ENCODE measurements at regions not wholly inside any gene's neighbourhood (a gene's known extent, or its start where the extent isn't known, plus 50 kb on each side); places are given as distances from the start of the nearest gene placed in this dataset.

GRCh38 chr13:82088781-82089180 is 1747.9 kb upstream of the SPRY2 start:
- TF ChIP-seq CTCF (IDR thresholded peaks at IDR 0.05): no peak
- TF ChIP-seq EZH2 (IDR thresholded peaks at IDR 0.05; ENCODE audit: borderline replicate concordance, insufficient read depth, low read depth, low read length, poor library complexity, severe bottlenecking): no peak
